DND-41 (cell line): ENCODE measurements at regions not wholly inside any gene's neighbourhood (a gene's known extent, or its start where the extent isn't known, plus 50 kb on each side); places are given as distances from the start of the nearest gene placed in this dataset.

Experiments used
- CTCF ChIP-seq: IDR thresholded peaks from 2 replicates; pipeline ENCODE4 v1.5.1; 2012; ENCODE audit warnings: borderline replicate concordance, low read length, moderate library complexity, mild to moderate bottlenecking; ENCODE audit not compliant: poor library complexity, severe bottlenecking; ENCODE audit errors: extremely low read depth
- EZH2 ChIP-seq: IDR thresholded peaks from 3 replicates; pipeline ENCODE4 v1.6.1; 2012; ENCODE audit warnings: borderline replicate concordance, low read depth, mild to moderate bottlenecking, moderate library complexity, low read length, inconsistent platforms; ENCODE audit not compliant: severe bottlenecking

- no peak for TF ChIP-seq CTCF
- no peak for TF ChIP-seq EZH2
Measured at GRCh38 chr6:9554806-9555205, 860.1 kb downstream of the TFAP2A start.
